Neural cell (in vitro differentiated cells): ENCODE measurements at regions not wholly inside any gene's neighbourhood (a gene's known extent, or its start where the extent isn't known, plus 50 kb on each side); places are given as distances from the start of the nearest gene placed in this dataset.

Experiments used
- H2AFZ ChIP-seq: fragments of 200-600, 300-800 bp; sonication (generic), shearing (Covaris generic); 2 replicates; pipeline ENCODE4 v1.6.0; 2014; ENCODE audit warnings: low read depth, mild to moderate bottlenecking, antibody characterized with exemption, low read length, moderate library complexity
- H3F3A ChIP-seq: fragments of 200-600 bp; shearing (Covaris generic); 2 replicates; pipeline ENCODE4 v1.6.1; 2016; ENCODE audit warnings: mild to moderate bottlenecking, moderate library complexity, mixed read lengths, antibody characterized with exemption, low read length; ENCODE audit not compliant: insufficient read depth, poor library complexity, severe bottlenecking
- H3K27ac ChIP-seq: fragments of 200-600, 300-800 bp; sonication (generic), shearing (Covaris generic); 2 replicates; pipeline ENCODE4 v1.5.1; 2014; ENCODE audit warnings: mild to moderate bottlenecking, low read length, moderate library complexity
- H3K27me3 ChIP-seq: fragments of 300-800, 200-600 bp; sonication (generic), shearing (Covaris generic); 2 replicates; pipeline ENCODE4 v1.6.0; 2014; ENCODE audit warnings: mild to moderate bottlenecking, low read depth, low read length, moderate library complexity; ENCODE audit not compliant: insufficient read depth
- H3K36me3 ChIP-seq: fragments of 300-800, 200-600 bp; sonication (generic), shearing (Covaris generic); 2 replicates; pipeline ENCODE4 v1.5.1; 2014; ENCODE audit warnings: mild to moderate bottlenecking, antibody characterized with exemption, low read length, moderate library complexity; ENCODE audit not compliant: insufficient read depth
- H3K4me2 ChIP-seq: fragments of 300-800, 200-600 bp; sonication (generic), shearing (Covaris generic); 2 replicates; pipeline ENCODE4 v1.6.0; 2014; ENCODE audit warnings: mild to moderate bottlenecking, low read length
- H3K4me3 ChIP-seq: fragments of 300-800, 200-600 bp; sonication (generic), shearing (Covaris generic); 2 replicates; pipeline ENCODE4 v1.5.1; 2014; ENCODE audit warnings: mild to moderate bottlenecking, low read length, moderate library complexity
- H3K79me2 ChIP-seq: fragments of 200-600 bp; shearing (Covaris generic); replicated peaks from 2 replicates; pipeline ENCODE4 v1.6.0; 2014; ENCODE audit warnings: mild to moderate bottlenecking, low read length, moderate library complexity; ENCODE audit not compliant: insufficient read depth
- H3K9ac ChIP-seq: fragments of 300-800, 200-600 bp; sonication (generic), shearing (Covaris generic); 2 replicates; pipeline ENCODE4 v1.6.1; 2016; ENCODE audit warnings: mild to moderate bottlenecking, low read length, mixed read lengths
- H3K9me2 ChIP-seq: fragments of 200-600 bp; shearing (Covaris generic); 2 replicates; pipeline ENCODE4 v1.6.1; 2016; ENCODE audit warnings: mild to moderate bottlenecking, low read length, mixed read lengths; ENCODE audit not compliant: insufficient read depth
- H3K9me3 ChIP-seq: fragments of 200-600, 300-800 bp; sonication (generic), shearing (Covaris generic); 2 replicates; pipeline ENCODE4 v1.6.1; 2016; ENCODE audit warnings: mild to moderate bottlenecking, mixed run types, low read length, moderate library complexity, mixed read lengths
- H4K20me1 ChIP-seq: fragments of 200-600 bp; shearing (Covaris generic); 2 replicates; pipeline ENCODE4 v1.6.1; 2016; ENCODE audit warnings: mild to moderate bottlenecking, mixed run types; ENCODE audit not compliant: insufficient read depth
- CTCF ChIP-seq: fragments of 450-650 bp; IDR thresholded peaks from 2 replicates; pipeline ENCODE4 v1.5.1; 2014; ENCODE audit warnings: antibody characterized with exemption, mild to moderate bottlenecking, moderate library complexity; ENCODE audit not compliant: poor library complexity, severe bottlenecking
- EP300 ChIP-seq: fragments of 450-650 bp; conservative IDR thresholded peaks from 2 replicates; pipeline ENCODE4 v1.6.1; 2014; ENCODE audit warnings: antibody characterized with exemption, mild to moderate bottlenecking, moderate library complexity; ENCODE audit not compliant: poor library complexity, severe bottlenecking
- EZH2 ChIP-seq: fragments of 200-600, 300-800 bp; shearing (Covaris generic), sonication (generic); IDR thresholded peaks from 2 replicates; pipeline ENCODE4 v1.6.1; 2014; ENCODE audit warnings: antibody characterized with exemption, low read length, borderline replicate concordance, mild to moderate bottlenecking; ENCODE audit not compliant: insufficient read depth, poor library complexity, severe bottlenecking
- MXI1 ChIP-seq: fragments of 450-650 bp; conservative IDR thresholded peaks from 2 replicates; pipeline ENCODE4 v1.6.1; 2014; ENCODE audit warnings: antibody characterized with exemption, mild to moderate bottlenecking; ENCODE audit not compliant: poor library complexity, severe bottlenecking
- POLR2AphosphoS5 ChIP-seq: IDR thresholded peaks from 2 replicates; pipeline ENCODE4 v1.6.1; 2012
- RAD21 ChIP-seq: fragments of 450-650 bp; conservative IDR thresholded peaks from 2 replicates; pipeline ENCODE4 v1.6.1; 2014; ENCODE audit warnings: antibody characterized with exemption, mild to moderate bottlenecking, moderate library complexity
- REST ChIP-seq: IDR thresholded peaks from 2 replicates; pipeline ENCODE4 v1.6.1; 2012; ENCODE audit warnings: borderline replicate concordance
- SMC3 ChIP-seq: fragments of 450-650 bp; conservative IDR thresholded peaks from 2 replicates; pipeline ENCODE4 v1.6.1; 2014; ENCODE audit warnings: antibody characterized with exemption, mild to moderate bottlenecking, moderate library complexity; ENCODE audit not compliant: poor library complexity
- TAF1 ChIP-seq: IDR thresholded peaks from 2 replicates; pipeline ENCODE4 v1.6.1; 2012; ENCODE audit warnings: low read depth

- no peak overlapping the region for H2AFZ ChIP-seq
Observed at GRCh38 chr6:8336406-8337057, 98.8 kb downstream of the SLC35B3 start.

GRCh38 chr6:8335896-8336295, 99.4 kb downstream of the SLC35B3 start:
- H2AFZ ChIP-seq: no peak overlapping the region
- H3K4me2 ChIP-seq: no peak overlapping the region
- no peak overlapping the region for H3K27ac ChIP-seq
- no peaks in the 10 kb centered on the region for H3K36me3 ChIP-seq
- H3K9ac ChIP-seq: no peak overlapping the region
- H3K4me3 ChIP-seq: no peak overlapping the region
- H3F3A ChIP-seq: no peaks in the 10 kb centered on the region
- no peaks in the 10 kb centered on the region for H4K20me1 ChIP-seq
- no peaks in the 10 kb centered on the region for H3K27me3 ChIP-seq
- H3K79me2 ChIP-seq: no peaks in the 10 kb centered on the region
- H3K9me3 ChIP-seq: no peaks in the 10 kb centered on the region
- H3K9me2 ChIP-seq: no peaks in the 10 kb centered on the region
- TF ChIP-seq SMC3 (no peak), EP300 (no peak), TAF1 (no peak), CTCF (no peak), POLR2AphosphoS5 (no peak), EZH2 (no peak), MXI1 (no peak)

More at GRCh38 chr6:8336406-8337057, 98.8 kb downstream of the SLC35B3 start:
- TF ChIP-seq SMC3 (no peak), TAF1 (no peak), EP300 (no peak), CTCF (no peak), RAD21 (no peak), REST (no peak), EZH2 (no peak), POLR2AphosphoS5 (no peak)
- H3K27ac ChIP-seq: no peak overlapping the region
- no peaks in the 10 kb centered on the region for H3K9me2 ChIP-seq
- H3F3A ChIP-seq: no peaks in the 10 kb centered on the region
- H3K79me2 ChIP-seq: no peaks in the 10 kb centered on the region
- no peak overlapping the region for H3K4me2 ChIP-seq
- H3K9me3 ChIP-seq: no peaks in the 10 kb centered on the region
- H4K20me1 ChIP-seq: no peaks in the 10 kb centered on the region
- no peaks in the 10 kb centered on the region for H3K27me3 ChIP-seq
- no peak overlapping the region for H3K4me3 ChIP-seq
- H3K9ac ChIP-seq: no peak overlapping the region
- H3K36me3 ChIP-seq: no peaks in the 10 kb centered on the region
